ENCODE measurements at regions not wholly inside any gene's neighbourhood (a gene's known extent, or its start where the extent isn't known, plus 50 kb on each side); places are given as distances from the start of the nearest gene placed in this dataset.

DNA sequence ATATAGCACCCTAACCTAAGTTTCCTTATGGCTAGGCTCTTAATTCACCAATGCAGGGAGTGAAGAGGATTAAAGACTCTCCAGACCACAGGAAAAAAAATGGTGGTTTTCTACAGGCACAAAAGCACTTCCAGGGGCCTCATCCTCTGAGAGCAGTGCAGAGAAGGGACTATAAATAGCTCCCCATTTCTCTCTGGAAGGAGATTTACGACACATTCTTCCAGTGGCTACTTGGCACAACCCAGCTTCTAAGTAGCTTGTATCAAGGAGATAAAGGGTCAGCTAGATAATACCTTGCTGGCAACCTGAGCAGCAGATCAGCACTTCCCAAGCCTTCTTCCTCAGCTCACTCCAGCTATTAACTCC lies 73.5 kb downstream of the CRPPA start:
- no peak for TF ChIP-seq POLR2A (IDR thresholded peaks at IDR 0.05)
- TF ChIP-seq CTCF (IDR thresholded peaks at IDR 0.05) = no peak
